Panc1 (cell line): ENCODE measurements at regions not wholly inside any gene's neighbourhood (a gene's known extent, or its start where the extent isn't known, plus 50 kb on each side); places are given as distances from the start of the nearest gene placed in this dataset.

Source experiments
- CTCF ChIP-seq: fragments of 450-650 bp; IDR thresholded peaks from 2 replicates; pipeline ENCODE4 v1.5.1; 2017; ENCODE audit warnings: mild to moderate bottlenecking
- POLR2AphosphoS5 ChIP-seq: IDR thresholded peaks from 2 replicates; pipeline ENCODE4 v1.6.1; 2012; ENCODE audit warnings: mild to moderate bottlenecking, low read depth, low read length, moderate library complexity
- SIN3A ChIP-seq: IDR thresholded peaks from 2 replicates; pipeline ENCODE4 v1.6.1; 2012; ENCODE audit warnings: low read depth, mild to moderate bottlenecking, low read length, moderate library complexity, borderline replicate concordance; ENCODE audit not compliant: insufficient read depth

- TF ChIP-seq CTCF (no peak), POLR2AphosphoS5 (no peak), SIN3A (no peak)
Observed at GRCh38 chr13:105957769-105958438, 577.6 kb downstream of the EFNB2 start.
